Fibroblast of skin of left biceps (primary cell): ENCODE measurements at regions not wholly inside any gene's neighbourhood (a gene's known extent, or its start where the extent isn't known, plus 50 kb on each side); places are given as distances from the start of the nearest gene placed in this dataset.
"Not testable (repeated sequence)": the region's sequence is repeated elsewhere in the genome, so short reads cannot be mapped to it uniquely, and the experiment has no call there.

ENCODE experiments used
- DNase-seq, 2 experiments: peaks; one replicate each; pipeline ENCODE4 v3.0.0-alpha.2; 2013; ENCODE audit warnings: low read depth in 2 of 2

DNA sequence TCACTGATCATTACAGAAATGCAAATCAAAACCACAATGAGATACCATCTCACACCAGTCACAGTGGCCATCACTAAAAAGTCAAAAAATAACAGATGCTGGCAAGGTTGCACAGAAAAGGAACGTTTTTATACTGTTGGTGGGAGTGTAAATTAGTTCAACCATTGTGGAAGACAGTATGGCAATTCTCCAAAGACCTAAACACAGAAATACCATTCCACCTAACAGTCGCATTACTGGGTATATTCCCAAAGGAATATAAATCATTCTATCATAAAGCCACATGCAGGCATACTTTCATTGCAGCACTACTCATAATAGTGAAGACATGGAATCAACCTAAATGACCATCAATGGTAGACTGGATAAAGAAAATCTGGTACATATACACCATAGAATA lies 83.2 kb upstream of the ARID5B start:
- not testable (repeated sequence) for DNase-seq

DNA sequence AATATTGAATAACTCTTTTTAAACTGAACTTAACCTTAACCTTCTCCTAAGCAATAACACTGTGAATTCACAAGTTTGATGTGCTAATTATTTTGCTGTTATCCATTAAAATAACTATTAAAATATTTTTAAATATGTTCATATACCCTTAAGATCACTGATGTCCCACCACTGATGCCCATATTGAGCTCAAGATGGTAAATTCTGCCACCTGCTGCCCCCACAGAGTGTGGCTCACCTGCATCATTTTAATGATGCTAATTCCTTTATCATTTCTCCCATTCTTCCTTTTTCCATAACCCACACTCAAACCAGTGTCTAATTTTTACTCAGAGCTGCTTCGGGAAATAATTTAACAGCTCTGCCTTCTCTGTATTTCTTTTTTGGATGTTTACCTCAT lies 82.3 kb upstream of the ARID5B start:
- no peak for DNase-seq

DNA sequence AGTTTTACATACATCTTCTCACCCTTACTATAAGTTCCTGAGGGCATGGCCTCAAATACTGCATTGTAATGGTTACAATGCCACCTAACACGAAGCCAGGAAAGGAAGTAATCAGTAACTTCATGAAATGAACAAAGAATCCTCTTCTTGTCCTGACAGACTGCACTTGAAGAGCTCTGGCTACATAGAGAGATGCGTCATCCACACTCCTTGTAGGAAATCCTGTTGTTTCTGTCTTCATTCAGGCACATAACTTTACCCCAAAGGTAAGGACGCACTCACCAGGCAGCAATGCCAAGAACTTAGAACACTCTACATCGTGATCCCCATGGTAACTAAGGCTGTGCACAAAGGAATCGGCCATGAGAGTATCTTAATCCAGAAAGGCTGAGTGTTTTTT lies 80.3 kb upstream of the ARID5B start:
- no peak for DNase-seq

DNA sequence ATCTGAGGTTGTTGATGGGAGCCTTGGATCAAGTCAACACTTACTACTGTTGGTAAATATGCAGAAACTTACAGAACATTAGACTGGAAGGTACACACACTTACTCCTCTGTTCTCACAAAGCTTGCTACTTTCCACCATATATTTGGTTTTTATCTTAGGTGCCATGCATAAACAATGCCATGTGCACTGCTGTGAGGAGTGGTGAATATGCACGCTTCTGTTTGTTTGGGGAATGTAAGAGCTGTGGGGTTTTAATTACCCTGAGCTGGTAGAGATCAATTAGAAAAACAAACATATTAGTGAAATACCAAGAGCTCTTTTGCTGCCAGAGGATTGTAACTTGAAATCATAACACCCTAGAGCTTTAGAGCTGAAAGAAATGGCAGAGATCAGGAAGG lies 79.8 kb upstream of the ARID5B start:
- no peak for DNase-seq

DNA sequence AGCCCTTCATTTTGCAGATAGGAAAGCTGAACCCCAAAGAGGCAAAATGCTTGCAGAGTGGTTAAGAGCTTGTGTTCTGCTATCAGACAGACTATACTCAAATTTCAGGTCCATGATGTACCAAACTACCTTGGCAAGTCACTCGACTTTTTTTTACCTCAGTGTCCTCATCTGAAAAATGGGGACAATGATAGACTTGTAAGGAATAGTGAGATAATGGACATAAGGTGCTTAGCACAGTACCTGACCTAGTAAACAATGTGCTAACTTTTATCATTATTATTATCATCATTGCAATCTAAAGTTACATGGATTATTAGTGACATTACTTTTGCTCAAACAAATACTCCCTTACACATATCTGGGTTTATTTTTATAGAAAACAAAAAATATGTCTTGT lies 79.4 kb upstream of the ARID5B start:
- no peak for DNase-seq

DNA sequence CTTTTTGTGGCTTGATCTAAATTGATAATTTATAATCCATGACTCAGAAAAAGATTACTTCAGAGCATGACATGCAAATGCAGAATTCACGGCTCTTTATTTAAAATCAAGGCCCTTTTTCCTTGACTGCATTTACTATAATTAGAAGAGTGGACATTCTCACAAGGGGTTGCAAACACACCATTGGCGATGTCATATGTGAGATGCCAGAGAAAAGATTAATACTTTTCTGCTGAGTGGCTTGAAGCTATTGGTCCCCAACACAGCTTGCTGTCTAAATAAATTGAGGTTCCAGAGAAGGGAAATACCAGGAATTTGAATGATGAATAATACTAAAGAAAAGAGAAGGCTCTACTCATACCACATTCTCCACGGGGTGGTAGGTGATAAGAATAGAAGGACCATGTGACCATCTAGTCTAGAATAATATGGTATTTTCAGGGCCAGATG lies 78.7 kb upstream of the ARID5B start:
- no peak for DNase-seq

DNA sequence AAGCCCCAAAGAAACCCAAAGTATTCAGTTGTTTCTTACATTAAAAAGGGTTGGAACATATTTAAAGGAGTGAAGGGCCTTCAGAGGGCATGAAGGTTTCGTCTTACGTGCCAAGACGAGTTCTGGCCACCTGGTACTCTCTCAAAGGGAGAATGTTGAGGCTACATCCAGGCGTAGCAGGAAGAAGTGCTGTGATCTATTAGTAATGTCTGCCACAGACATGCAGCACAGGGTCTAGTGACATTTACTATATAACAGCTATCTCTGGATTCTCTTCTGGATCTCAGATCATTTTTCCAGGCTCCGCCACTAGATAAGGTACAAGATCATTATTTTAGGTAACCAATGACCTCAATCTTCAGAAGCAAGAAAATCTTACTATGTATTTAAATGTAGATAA lies 76.5 kb upstream of the ARID5B start:
- no peak for DNase-seq

DNA sequence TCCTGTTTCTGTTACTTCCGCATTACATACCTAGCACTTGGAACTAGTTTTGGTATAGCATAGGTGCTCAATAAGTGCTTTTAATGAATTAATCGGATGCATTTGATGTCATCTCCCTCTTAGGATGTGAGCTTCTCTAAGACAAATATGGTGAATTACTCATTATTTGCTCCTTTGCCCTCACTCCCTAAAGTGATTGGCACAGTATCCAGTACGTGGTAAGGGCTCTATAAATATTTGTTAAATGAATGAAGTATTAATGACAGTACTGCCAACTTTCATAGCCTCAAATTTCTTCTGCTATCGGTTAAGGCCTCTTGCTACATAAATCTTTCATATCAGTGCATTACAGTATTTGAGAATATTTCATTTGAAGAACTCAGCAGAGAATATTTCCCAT lies 75.9 kb upstream of the ARID5B start:
- no peak for DNase-seq

DNA sequence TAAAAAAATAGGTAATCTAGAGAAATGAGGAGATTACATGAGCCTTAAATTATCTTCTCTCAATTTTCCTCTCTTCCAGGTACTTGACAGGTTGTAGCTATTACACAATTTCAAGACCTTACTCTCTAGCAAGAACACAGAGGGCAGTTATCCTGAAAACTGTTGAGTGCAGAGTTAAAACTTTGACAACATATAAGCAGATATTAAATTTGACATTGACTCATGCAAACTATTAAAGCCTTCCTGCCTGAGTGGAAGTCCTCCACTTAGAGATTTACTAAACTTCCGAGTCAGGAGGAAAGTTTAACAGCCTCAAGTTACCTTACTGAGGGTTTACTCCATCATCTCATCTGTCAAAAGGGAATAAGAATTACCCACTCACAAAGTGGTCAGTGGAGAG lies 73.5 kb upstream of the ARID5B start:
- no peak for DNase-seq

DNA sequence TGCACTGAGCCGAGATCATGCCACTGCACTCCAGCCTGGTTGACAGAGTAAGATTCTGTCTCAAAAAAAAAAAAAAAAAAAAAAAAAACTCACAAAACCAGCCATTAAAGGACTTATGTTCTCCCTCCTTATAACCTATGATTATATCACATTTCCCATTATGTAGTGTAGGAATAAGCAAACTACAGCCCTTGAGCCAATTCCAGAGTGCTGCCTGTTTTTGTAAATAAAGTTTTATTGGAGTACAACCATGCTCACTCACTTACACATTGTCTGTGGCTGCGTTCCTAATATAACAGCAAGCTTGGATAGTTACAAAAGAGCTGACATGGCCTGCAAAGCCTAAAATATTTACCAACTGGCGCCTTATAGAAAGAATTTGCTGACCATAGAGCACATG lies 72.7 kb upstream of the ARID5B start:
- no peak for DNase-seq

DNA sequence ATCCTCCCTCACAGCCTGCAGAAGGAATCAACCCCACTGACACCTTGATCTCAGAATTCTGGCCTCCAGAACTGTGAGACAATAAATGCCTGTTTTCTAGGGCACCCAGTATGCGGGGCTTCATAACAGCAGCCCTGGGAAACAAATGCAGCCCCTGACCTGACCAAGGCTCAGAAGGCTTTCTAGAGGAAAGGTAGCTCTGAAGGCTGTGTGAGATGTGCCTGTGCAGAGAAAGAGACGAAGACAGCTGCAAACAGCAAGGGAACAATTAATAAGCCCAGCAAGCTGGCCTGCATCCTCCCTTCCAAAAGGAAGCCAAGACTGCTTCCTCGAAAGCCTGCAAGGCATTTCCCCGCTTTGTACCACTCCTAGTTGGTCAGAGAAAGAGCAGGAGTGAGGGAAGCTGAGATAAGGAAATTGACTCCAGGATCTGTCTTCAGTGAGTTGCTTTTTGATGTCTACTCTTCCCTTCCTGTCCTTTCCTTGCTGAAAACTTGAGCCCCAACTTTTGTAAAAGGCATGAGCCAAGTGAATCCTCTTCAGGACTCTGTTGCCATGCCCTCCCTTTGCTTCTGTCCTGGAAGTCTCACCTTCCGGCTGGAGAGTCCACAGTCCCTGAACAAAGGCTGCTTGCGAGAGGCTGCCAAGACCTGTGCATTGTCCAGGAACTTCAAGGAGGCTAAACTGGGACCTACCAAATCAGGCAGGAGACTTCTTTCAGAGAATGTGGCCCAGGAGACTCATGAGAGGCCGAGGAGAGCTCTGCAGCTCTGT lies 71.2 kb upstream of the ARID5B start:
- no peak for DNase-seq

DNA sequence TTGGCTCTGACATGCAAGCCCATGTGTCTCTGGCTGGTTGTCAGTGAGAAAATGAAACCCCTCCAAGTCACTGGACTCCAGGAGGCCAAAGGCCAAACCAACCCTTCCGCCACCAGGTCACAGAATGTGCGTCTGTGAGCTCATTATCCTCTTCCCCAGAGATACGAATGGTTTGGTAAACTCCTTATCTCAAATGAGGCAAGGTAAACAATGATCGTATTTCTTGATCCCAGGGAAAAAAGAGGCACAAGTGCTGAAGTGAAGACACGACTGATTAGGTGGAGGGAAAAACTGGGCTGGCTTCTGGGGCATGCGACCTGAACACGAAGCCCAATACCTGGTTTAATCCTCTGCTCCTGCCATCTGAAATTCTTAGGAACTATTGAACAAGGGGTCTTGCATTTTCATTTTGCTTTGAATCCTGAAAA lies 70.6 kb upstream of the ARID5B start:
- no peak for DNase-seq

DNA sequence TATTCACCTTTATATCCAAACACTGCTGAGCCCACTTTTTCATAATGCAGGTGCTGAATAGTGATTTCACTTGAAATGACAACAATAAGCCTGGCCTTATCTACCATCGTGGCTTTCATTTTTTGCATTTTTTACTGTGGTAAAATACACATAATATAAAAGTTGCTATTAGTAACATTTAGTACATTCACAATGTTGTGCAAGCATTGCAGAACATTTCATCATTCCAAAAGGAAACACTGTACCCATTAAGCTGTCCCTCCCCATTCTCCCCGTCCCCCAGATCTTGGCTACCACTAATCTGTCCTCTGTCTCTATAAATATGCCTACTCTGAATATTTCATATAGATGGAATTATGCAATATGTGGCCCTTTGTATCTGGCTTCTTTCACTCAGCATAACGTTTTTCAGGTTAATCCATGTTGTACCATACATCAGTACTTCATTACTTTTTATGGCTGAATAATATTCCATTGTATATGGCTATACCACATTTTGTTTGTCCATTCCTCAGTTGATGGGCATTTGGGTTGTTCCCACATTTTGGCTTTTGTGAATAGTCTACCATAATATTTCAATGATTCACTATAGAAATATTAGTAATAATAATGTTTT lies 68.5 kb upstream of the ARID5B start:
- no peak for DNase-seq

DNA sequence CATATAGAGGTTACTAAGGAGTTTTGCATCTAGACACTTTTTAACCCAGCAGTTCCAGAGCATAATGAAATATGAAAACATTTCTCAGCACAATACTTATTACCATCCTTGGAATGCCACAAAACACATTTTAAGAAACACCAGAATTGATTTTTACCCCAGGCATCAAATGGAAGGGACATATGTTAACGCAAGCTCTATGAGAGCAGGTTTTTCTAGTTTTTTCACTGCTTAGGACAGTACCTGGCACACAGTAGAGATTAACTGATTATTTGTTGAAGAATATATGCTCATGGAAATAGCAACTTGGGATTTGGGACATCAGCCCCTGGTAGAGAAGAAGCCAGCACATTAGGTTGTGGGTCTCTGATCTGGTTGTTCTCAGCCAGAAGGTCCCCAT lies 67.0 kb upstream of the ARID5B start:
- DNase-seq, result no peak

DNA sequence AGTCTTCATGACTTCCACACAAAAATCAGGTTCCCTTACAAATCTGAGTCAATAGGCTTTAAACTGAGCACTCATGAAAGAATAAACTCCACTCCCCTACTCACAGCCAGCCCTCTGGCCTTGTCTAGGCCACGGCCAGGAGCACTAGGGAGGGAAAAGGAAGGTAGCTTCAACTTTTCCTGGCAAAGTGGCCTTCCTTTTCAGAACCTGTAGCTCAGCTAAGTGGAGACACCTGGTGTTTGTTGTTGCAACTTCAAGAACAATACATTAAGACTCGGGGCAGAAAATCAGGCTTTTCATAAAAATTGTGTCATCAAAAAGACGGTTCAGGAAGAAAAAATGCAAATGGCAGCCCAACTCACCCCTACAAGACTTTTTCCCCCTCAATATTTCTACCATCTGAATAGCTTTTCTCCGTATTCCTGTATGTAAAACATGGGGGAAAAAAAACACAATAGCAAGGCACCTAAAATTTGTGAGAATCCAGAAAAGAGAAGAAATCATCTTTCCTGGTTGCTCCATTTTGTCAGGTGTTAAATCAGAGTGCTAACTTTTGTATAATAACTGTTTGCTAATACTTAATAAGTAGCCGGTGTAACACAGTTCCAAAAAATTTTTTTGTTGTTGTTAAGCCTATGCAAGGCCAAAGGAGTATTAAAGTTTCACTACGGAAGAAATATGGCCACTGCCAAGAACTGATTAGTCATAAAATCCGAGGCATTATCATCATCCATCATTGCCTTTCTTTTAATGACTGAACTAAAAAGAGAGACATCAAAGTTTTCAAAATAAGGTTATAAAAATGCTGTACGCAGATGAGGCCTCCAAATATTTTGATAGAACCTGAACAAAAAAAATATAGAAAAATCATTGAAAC lies 66.2 kb upstream of the ARID5B start:
- DNase-seq, result peak; percentile 50 to 60

DNA sequence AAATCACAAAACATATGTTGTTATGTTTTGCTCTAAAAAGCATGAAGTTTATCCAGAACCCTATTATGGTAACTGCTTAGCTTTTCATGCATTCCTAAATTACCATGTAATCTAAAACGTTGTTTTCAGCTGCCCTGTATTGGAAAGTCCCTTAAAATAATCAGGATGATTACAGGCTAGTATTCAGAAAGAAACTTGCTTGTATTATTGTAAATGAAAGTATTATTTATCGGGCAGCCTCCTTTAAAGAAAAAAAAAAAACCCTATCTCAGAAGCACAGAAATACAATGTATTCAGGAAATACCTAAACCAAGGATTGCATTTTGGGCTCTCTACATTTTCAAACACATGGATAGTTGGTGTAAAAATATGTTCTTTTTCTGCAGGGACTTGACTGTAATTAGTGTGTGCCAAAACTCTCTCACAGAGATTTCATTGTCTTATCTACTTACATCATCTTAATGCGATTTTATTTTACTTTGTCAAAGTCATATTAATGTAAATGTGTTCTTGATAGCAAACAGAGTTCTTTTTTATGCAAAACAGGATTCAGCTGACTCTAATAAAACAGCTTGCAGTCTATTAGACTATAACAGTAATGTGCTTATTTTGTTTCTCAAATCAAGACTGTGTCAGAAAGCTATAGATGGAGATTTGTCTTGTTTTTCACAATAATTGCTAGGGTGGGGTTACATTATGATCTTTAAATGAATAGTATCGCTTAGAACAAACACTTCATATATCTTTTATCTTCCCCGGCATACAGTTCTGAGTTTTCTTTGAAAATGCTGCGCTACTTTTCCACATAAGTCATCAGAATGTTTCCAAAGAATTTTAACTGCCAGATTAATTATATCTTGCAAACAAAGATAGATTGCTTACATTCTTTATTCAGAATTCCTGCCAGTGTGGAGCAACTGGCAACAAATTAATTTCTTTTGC lies 65.3 kb upstream of the ARID5B start:
- DNase-seq, result no peak

DNA sequence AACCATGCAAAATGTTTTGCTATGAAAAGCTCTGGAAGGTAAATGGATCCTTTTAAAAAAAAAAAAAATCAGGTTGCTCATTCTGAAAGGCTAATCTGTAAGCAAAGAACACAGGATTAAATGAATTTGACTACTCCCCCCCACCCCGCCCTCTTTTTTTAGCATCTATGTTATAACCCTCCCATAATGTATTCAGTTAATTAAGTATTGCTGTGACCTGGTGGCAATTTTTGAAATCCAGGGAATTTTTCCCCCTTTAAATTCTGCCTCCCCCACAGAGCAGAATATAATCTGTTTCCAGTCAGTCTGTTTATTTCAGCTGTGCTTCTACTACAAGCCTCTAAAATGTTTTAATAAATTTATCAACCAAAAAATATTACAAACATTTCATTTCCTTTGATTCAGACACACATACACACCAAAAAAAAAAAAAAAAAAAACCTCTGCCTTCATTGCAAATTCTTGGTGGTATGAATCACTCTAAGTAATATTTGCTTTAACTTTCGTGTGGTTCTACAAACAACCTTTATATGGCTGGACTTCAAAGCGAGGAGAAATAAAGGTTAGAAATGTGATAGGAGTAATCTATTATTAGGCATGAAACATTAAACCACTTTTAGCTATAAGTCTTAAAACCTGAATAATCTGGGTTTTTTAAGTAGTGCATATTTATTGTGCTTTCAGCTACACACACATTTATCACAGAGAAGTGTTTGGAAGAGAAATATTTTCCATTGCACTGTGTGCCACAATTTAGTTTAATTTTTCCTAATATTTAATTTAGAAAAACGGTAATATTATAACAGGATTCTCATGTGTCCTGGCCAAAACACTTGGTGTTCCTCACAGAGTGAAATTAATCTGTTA lies 64.4 kb upstream of the ARID5B start:
- peak in 1 of 2 experiments; percentile 40 for DNase-seq

DNA sequence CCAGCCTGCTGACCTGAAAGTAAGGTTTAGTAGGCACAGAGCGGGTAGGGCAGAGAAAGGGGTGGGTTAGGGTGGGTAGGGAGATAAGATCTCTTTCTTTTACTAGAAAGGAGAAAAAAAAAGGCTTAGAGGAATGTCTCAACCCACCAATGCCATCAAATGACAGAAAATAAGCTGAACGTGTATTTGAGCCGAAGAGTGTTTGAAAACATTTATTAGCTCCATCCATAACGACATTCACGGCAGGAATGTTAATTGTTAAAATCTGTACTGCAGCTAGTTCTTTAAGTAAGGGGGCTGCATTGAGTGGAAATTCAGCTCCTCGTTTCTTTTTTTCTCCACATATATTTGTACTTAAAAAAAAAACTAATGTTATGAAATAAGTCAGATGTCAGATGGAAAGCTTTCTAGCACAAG lies 63.7 kb upstream of the ARID5B start:
- peak; percentile 52 to 59 for DNase-seq

DNA sequence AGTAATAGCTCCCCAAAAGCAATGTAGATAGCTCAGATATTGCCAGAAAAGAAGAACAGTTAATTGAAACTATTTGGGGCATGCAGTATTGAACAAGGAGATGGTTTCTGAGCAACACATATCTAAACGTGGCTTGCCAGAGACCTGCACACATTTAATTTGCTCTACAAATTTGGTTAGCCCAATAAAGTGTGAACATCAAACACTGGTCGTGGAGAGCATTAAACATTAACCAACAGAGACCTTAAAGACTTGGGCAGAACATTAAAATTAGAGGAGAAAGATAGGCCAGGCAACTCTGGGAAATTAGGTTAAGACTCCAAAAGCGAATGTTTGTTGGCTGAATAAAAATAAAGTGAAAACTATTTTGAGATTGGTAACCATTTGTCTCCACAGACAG lies 61.6 kb upstream of the ARID5B start:
- no peak for DNase-seq

DNA sequence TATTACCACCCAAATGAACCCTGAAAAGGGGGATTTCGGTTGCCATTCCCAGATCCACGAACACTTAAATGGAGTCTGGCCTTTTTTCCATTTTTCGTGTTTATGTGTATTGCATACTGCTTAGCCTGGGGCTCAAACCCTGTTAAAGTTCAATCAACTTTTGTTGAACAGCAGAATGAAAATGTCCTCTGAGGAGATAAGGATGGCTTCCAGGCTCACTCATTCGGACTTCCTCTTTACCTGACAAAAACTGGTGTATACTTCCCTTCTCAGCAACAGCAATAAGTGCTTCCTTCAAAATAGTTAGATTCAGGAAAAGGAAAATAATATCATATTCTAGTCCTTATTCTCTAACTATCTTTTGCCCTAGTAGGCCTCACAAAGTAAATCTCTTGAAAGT lies 61.1 kb upstream of the ARID5B start:
- DNase-seq, result no peak
